ENCODE measurements at regions not wholly inside any gene's neighbourhood (a gene's known extent, or its start where the extent isn't known, plus 50 kb on each side); places are given as distances from the start of the nearest gene placed in this dataset.
A peak's percentile ranks its signal among the peaks of the same experiment; 100 is the strongest.
"Not testable (repeated sequence)": the region's sequence is repeated elsewhere in the genome, so short reads cannot be mapped to it uniquely, and the experiment has no call there.

DNA sequence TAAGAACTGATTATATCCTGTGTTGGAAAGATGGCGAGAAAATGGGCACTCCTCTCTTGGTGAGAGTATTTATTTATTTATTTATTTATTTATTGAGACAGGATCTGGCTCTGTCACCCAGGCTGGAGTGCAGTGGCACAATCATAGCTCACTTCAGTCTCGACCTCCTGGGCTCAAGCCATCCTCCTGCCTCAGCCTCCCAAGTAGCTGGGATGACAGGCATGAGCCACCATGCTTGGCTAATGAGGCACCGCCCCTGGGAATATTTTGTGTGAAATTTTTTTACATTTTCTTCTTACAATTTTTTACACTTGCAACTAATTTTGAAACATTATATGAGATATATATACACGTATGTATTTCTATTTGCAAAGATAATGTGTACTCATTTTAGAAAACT lies 150.5 kb upstream of the PRR20G start:
- H3K27ac ChIP-seq = no peak overlapping the region
- H3K4me1 ChIP-seq = no peaks in the 10 kb centered on the region
- WGBS, 4 donors = 89 to 91% (median 90%) methylated on average over 4 of the region's 4 CpGs
- H3K4me3 ChIP-seq = no peak overlapping the region
- TF ChIP-seq POLR2A (IDR thresholded peaks at IDR 0.05) (no peak), CTCF (IDR thresholded peaks at IDR 0.05) (no peak)
- H3K36me3 ChIP-seq = no peaks in the 10 kb centered on the region
- peaks cover 0 to 3% (median 0%) of the 10 kb centered on the region in 9 donors for H3K27me3 ChIP-seq
- DNase-seq = no peak
- no peak for ATAC-seq
- no peaks in the 10 kb centered on the region for H3K9me3 ChIP-seq
- intact Hi-C loops (cut with DNase I) = no loop called here

DNA sequence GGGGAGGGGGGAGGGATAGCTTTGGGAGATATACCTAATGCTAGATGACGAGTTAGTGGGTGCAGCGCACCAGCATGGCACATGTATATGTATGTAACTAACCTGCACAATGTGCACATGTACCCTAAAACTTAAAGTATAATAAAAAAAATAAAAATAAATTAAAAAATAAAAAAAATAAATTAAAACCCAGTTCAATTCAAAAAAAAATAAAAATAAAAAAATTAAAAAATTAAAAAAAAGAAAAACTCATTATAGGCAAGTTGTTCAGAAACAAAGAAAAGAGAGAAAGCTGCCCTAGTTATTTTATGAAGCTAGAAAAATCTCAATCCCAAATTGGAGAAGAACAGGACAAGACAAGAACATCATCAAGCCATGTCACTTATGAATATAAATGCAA lies 147.5 kb upstream of the PRR20G start:
- WGBS, 4 donors = 74 to 93% (median 89%) methylated on average over 2 of the region's 2 CpGs
- H3K36me3 ChIP-seq; H3K4me3 ChIP-seq; ATAC-seq; H3K27ac ChIP-seq; intact Hi-C loops (cut with DNase I); H3K4me1 ChIP-seq; H3K9me3 ChIP-seq; DNase-seq: not testable (repeated sequence)
- peaks cover 0 to 18% (median 8%) of the 10 kb centered on the region in 9 donors for H3K27me3 ChIP-seq

DNA sequence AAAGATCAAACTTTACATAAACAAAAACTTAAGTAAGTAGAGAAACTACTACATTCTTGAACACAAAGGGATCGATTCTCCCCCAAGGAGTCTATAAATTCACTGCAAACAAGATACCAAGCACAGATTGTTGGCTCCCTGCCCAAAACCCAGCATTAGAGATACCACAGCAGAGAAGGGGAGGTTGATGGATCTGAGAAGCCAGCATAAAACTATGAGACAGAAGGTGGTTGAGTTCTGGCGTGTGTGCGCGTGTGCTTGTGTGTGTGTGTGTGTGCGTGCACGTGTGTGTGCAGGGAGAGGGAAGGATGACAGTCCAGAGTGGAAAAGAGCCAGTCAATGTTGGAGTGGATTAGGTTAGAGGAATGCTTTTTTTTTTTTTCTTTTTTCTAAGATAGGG lies 143.2 kb upstream of the PRR20G start:
- H3K4me3 ChIP-seq = no peak overlapping the region
- peaks cover 0 to 53% (median 24%) of the 10 kb centered on the region in 9 donors for H3K27me3 ChIP-seq
- H3K4me1 ChIP-seq = no peaks in the 10 kb centered on the region
- no peaks in the 10 kb centered on the region for H3K36me3 ChIP-seq
- ATAC-seq = no peak
- TF ChIP-seq POLR2A (IDR thresholded peaks at IDR 0.05) (no peak), CTCF (IDR thresholded peaks at IDR 0.05) (no peak)
- intact Hi-C loops (cut with DNase I) = no loop called here
- H3K27ac ChIP-seq = no peak overlapping the region
- DNase-seq = peak in 1 of 5 donors; percentile 12
- H3K9me3 ChIP-seq = no peaks in the 10 kb centered on the region
- 41 to 54% (median 45%) methylated on average over 6 of the region's 6 CpGs for WGBS, 4 donors

- no peak for ATAC-seq
- TF ChIP-seq POLR2A (IDR thresholded peaks at IDR 0.05) (no peak), CTCF (IDR thresholded peaks at IDR 0.05) (no peak)
- H3K4me1 ChIP-seq = no peaks in the 10 kb centered on the region
- no peak overlapping the region for H3K4me3 ChIP-seq
- no peaks in the 10 kb centered on the region for H3K9me3 ChIP-seq
- peak in 1 of 5 donors; percentile 6 for DNase-seq
- WGBS, 4 donors = 70 to 85% (median 81%) methylated on average over 2 of the region's 2 CpGs
- peaks cover 0 to 76% (median 28%) of the 10 kb centered on the region in 9 donors for H3K27me3 ChIP-seq
- no peaks in the 10 kb centered on the region for H3K36me3 ChIP-seq
- H3K27ac ChIP-seq = no peak overlapping the region
- intact Hi-C loops (cut with DNase I) = no loop called here
Measured at GRCh38 chr3:127428344-127428997, 140.6 kb upstream of the PRR20G start.

DNA sequence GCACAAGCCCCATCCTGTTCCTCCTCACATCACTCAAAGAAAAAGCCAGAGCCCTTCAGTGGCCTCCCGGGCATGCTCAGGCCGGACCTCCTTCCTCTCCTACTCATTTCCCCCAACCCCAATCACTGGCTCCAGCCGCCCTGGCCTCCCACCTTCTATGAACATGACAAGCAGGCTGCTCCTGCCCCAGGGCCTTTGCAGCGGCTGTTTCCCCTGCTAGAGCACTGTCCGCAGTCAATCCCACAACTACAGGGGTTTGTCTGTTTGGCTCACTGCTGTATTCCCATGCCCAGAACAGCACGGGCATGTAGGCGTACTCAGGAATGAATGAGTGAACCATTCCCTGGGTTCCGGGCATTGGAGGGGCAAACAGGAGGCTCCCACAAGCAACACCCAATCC lies 139.8 kb upstream of the PRR20G start:
- Histone ChIP-seq H3K36me3 (no peaks in the 10 kb centered on the region), H3K27ac (no peak overlapping the region), H3K4me1 (no peaks in the 10 kb centered on the region), H3K4me3 (no peak overlapping the region), H3K9me3 (no peaks in the 10 kb centered on the region), H3K27me3 (peaks cover 0 to 81% (median 28%) of the 10 kb centered on the region in 9 donors)
- ATAC-seq (no peak), DNase-seq (peak in 1 of 5 donors; percentile 8)
- intact Hi-C loops (cut with DNase I) = no loop called here
- WGBS, 4 donors = 69 to 79% (median 72%) methylated on average over 8 of the region's 8 CpGs
- TF ChIP-seq CTCF (IDR thresholded peaks at IDR 0.05) = no peak
- TF ChIP-seq POLR2A (IDR thresholded peaks at IDR 0.05) = no peak
